Suppressor macrophage treated with lipopolysaccharide for 4 hours (primary cell): ENCODE measurements at regions not wholly inside any gene's neighbourhood (a gene's known extent, or its start where the extent isn't known, plus 50 kb on each side); places are given as distances from the start of the nearest gene placed in this dataset.
"Not testable (repeated sequence)": the region's sequence is repeated elsewhere in the genome, so short reads cannot be mapped to it uniquely, and the experiment has no call there.

Experiments
- DNase-seq: peaks from one replicate; pipeline ENCODE4 v3.0.0-alpha.2; 2020

- not testable (repeated sequence) for DNase-seq
Observed at GRCh38 chr17:77562361-77562760, 396.1 kb upstream of the TNRC6C start.

DNA sequence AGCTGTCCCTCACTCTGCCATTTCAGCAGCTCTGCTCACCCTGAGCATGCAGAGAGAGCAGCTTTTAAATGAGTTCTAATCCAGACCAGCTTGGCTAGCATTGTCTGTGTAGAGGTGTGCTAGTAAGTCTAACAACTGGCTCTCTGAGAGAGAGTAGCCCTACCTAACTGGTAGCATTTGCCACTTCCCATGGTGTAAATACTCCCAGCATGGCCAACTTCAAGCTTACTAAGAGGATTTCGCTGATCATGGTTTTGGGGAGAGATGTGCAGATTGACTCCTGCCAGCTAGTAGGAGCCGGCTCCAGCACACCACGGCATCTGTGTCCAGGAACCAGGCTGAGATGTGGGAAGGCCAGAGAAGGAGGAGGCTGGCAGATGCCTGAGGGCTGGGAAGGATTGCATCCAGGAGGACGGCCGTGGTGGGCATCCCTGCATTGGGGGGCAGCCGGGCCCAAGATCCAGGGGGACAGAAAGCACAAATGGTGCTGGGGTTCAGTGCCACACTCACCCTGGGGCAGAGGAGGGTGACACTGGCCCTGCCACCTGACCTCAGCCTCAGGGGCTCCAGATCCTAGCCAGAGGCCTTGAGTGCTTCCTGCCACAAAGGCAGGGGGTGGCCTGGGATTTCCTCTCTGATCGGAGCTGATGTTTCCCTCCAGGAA, 394.9 kb upstream of the TNRC6C start:
- no peak for DNase-seq

DNA sequence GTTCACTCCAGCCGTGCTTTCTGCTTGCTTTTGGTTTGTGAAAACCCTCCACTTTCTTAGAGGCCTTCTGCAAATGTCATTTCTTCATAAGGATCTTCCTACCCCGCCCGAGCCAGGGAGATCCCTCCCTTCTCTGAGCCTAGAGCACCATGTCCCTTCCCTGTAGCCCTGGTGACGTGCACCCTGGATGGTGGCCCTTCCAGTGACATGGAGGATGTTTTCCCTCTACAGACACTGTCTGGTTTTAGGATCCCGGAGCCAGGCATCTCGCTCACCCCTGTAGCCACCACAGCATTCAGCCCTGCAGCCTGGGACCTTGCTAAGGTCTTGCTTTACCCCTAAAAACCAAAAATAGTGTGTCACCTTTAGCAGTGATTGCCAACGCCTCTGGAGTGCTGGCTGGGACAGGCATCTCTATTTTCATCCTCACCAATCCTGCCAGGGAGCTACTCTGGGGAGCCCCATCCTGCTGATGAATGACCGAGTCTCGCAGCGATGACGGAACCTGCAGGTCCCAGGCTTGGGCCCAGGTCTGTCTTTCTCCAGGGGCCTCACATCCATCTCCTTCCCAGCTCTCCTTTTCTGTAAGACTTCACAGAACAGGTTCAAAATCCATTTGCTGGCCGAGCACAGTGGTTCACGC, 394.1 kb upstream of the TNRC6C start:
- DNase-seq = no peak

DNA sequence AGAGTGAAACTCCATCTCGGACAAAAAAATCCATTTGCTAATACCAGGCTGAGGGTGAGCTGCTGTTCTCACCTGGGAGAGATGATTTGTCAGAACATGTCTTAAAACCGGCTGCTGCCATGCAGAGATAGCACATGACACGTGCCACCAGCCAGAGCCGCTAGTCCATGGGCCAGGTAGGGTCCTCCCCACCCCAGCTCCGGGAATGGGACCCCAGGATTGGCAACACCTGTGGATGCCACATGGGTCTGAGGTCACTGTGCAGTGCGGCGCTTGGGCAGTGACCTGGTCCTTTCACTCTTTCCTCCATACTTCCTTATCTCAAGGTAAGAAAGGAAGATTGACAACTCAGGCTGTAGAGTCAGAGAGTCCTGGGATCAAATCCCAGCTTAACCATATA, 393.3 kb upstream of the TNRC6C start:
- no peak for DNase-seq

GRCh38 chr17:77566151-77566550, 392.4 kb upstream of the TNRC6C start:
- DNase-seq = no peak

DNA sequence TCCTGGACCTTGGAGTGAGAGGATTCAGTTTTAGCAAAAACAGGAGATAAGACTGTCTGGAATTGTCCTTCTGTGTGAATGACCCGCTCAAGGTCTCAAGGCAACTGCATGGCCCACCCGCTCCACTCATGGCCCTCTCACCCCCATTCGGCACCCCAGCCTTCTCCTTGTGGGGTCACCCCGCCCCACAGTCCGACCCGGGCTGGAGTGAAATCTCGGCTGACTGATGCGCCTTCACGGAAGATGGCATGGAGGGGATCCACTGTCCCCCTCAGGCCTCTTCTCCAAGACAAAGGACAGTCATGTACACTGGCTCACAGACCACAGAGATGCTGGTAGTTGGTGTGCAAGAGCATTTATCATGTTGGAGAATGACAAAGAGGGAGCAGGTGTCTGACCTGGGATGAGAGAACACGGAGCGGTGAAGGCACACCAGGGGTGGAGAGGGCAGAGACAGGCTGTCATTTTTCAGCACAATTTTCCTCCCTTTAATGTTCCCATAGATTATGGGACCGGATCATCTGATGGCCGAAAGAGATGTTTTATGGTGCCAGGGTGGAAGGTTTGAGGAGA, 391.9 kb upstream of the TNRC6C start:
- DNase-seq = no peak

DNA sequence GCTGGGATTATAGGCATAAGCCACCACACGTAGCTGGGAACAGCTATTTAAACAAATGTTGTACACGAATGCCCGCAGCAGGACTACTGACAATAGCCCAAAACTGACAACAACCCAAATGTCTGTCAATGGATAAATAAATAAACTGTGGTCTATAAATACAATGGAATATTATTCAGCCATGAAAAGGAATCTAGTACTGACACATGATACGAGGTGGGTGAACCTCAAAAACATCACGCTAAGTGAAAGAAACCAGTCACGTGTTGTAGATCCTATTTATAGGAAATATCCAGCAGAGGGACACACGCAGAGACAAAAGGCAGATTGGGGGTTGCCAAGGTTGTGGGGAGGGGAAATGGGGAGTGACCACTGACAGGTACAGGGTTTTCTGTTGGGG, 390.0 kb upstream of the TNRC6C start:
- DNase-seq = no peak

- no peak for DNase-seq
Observed at GRCh38 chr17:77569846-77570564, 388.5 kb upstream of the TNRC6C start.

GRCh38 chr17:77570565-77570898, 388.0 kb upstream of the TNRC6C start:
- no peak for DNase-seq

GRCh38 chr17:77571155-77571981, 387.1 kb upstream of the TNRC6C start:
- DNase-seq = peak; percentile 17

GRCh38 chr17:77572065-77572601, 386.4 kb upstream of the TNRC6C start:
- no peak for DNase-seq

GRCh38 chr17:77572851-77573250, 385.7 kb upstream of the TNRC6C start:
- DNase-seq = no peak

DNA sequence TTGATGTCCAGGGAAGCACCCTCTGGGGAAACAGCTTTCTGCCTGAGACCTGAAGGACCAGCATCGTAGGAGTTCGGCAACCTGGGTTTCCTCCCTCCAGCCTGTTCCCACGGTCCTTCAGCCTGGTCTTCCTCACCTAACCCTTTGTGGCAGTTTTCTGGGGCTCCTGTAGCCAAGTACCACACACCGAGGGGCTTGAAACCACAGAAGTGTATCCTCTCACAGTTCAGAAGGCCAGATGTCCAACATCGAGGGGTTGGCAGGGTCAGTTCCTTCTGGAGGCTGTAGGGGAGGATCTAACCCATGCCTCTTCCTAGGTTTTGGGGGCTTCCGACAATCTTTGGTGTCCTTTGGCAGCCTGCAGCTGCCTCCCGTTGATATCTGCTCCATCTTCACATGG, 381.0 kb upstream of the TNRC6C start:
- DNase-seq = no peak

- no peak for DNase-seq
Observed at GRCh38 chr17:77579131-77579530, 379.4 kb upstream of the TNRC6C start.

DNA sequence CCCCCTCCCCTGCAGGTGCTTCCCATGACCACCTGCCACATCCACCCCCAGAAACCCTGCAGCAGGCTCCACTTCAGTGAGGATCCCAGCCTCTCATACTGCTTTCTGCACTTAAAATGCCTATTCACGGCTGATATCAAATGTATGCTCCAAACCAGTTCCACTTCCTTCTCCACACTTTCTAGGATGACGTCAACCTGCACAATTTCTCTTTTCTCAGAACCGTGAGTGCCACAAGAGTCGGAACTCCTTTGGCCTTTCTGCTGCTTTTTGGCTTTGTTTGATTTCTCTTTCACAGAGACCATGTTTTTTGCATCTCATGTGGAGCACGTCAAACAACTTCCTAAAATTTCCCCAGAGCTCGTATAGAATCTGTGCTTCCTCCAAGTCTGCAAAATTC, 378.8 kb upstream of the TNRC6C start:
- peak; percentile 96 for DNase-seq

GRCh38 chr17:77580531-77581270, 377.8 kb upstream of the TNRC6C start:
- DNase-seq = peak; percentile 34

DNA sequence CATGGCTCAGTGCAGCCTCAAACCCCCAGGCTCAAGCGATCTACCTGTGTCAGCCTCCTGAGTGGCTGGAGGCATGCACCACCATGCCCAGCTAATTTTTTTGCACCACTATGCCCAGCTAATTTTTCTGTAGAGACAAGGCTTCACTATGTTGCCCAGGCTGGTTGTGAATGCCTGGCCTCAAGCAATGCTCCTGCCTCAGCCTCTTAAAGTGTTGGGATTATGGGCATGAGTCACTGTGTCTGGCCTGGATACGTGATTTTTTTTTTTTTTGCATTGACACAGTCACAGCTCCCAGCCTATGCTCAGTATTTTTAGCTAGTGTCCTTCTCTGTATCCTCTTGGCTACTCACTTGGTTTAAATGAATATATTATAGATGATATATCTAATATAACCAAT, 377.0 kb upstream of the TNRC6C start:
- DNase-seq = no peak

DNA sequence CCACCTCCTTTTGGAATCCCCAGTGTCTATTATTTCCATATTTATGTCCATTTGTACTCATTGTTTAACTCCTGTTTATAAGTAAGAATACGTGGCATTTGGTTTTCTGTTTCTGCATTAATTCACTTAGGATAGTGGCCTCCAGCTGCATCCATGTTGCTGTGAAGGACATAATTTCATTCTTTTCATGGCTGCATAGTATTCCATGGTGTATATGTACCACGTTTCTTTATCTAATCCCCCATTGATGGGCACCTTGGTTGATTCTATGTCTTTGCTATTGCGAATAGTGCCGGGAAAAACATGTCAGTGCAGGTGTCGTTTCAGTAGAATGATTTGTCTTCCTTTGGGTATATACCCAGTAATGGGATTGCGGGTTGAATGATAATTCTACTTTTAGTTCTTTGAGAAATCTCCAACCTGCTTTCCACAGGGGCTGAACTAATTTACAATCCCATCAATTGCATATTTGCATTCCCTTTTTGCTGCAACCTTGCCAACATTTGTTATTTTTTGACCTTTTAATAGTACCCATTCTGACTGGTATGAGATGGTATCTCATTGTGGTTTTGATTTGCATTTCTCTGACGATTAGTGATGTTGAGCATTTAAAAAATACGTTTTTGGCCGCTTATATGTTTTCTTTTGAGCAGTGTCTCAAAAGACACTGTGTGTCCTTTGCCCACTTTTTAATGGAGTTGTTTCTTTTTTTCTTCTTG, 373.2 kb upstream of the TNRC6C start:
- DNase-seq = no peak

- DNase-seq = no peak
Observed at GRCh38 chr17:77590951-77591735, 367.4 kb upstream of the TNRC6C start.

- no peak for DNase-seq
Observed at GRCh38 chr17:77592106-77592865, 366.2 kb upstream of the TNRC6C start.
